ENCODE measurements at regions not wholly inside any gene's neighbourhood (a gene's known extent, or its start where the extent isn't known, plus 50 kb on each side); places are given as distances from the start of the nearest gene placed in this dataset.
"Not testable (repeated sequence)": the region's sequence is repeated elsewhere in the genome, so short reads cannot be mapped to it uniquely, and the experiment has no call there.

GRCh38 chr9:91512235-91512634 is 88.6 kb upstream of the NFIL3 start:
- DNase-seq (ENCODE audit: low read depth in 2 of 3, low spot score in 1 of 3), result not testable (repeated sequence)

GRCh38 chr9:91503673-91504081 is 80.0 kb upstream of the NFIL3 start:
- DNase-seq (ENCODE audit: low read depth in 2 of 3, low spot score in 1 of 3), result no peak

GRCh38 chr9:91502913-91503672 is 79.5 kb upstream of the NFIL3 start:
- no peak for DNase-seq (ENCODE audit: low read depth in 2 of 3, low spot score in 1 of 3)

GRCh38 chr9:91502475-91502874 is 78.8 kb upstream of the NFIL3 start:
- DNase-seq (ENCODE audit: low read depth in 2 of 3, low spot score in 1 of 3), result no peak

- DNase-seq (ENCODE audit: low read depth in 2 of 3, low spot score in 1 of 3), result peak in 1 of 3 donors; percentile 17
Observed at GRCh38 chr9:91500509-91501014, 76.9 kb upstream of the NFIL3 start.

- DNase-seq (ENCODE audit: low read depth in 2 of 3, low spot score in 1 of 3), result no peak
Observed at GRCh38 chr9:91496351-91496750, 72.7 kb upstream of the NFIL3 start.

- no peak for DNase-seq (ENCODE audit: low read depth in 2 of 3, low spot score in 1 of 3)
Observed at GRCh38 chr9:91495450-91495849, 71.8 kb upstream of the NFIL3 start.

- DNase-seq (ENCODE audit: low read depth in 2 of 3, low spot score in 1 of 3), result no peak
Observed at GRCh38 chr9:91494751-91495150, 71.1 kb upstream of the NFIL3 start.

- no peak for DNase-seq (ENCODE audit: low read depth in 2 of 3, low spot score in 1 of 3)
Observed at GRCh38 chr9:91492237-91492636, 68.6 kb upstream of the NFIL3 start.

- DNase-seq (ENCODE audit: low read depth in 2 of 3, low spot score in 1 of 3), result no peak
Observed at GRCh38 chr9:91491624-91492023, 68.0 kb upstream of the NFIL3 start.

- no peak for DNase-seq (ENCODE audit: low read depth in 2 of 3, low spot score in 1 of 3)
Observed at GRCh38 chr9:91489361-91489899, 65.8 kb upstream of the NFIL3 start.

GRCh38 chr9:91488341-91488740 is 64.7 kb upstream of the NFIL3 start:
- no peak for DNase-seq (ENCODE audit: low read depth in 2 of 3, low spot score in 1 of 3)

GRCh38 chr9:91486699-91487497 is 63.3 kb upstream of the NFIL3 start:
- no peak for DNase-seq (ENCODE audit: low read depth in 2 of 3, low spot score in 1 of 3)

- no peak for DNase-seq (ENCODE audit: low read depth in 2 of 3, low spot score in 1 of 3)
Observed at GRCh38 chr9:91485006-91485405, 61.4 kb upstream of the NFIL3 start.

GRCh38 chr9:91483835-91484234 is 60.2 kb upstream of the NFIL3 start:
- DNase-seq (ENCODE audit: low read depth in 2 of 3, low spot score in 1 of 3), result no peak

- no peak for DNase-seq (ENCODE audit: low read depth in 2 of 3, low spot score in 1 of 3)
Observed at GRCh38 chr9:91483189-91483691, 59.6 kb upstream of the NFIL3 start.

- no peak for DNase-seq (ENCODE audit: low read depth in 2 of 3, low spot score in 1 of 3)
Observed at GRCh38 chr9:91481972-91482371, 58.3 kb upstream of the NFIL3 start.

GRCh38 chr9:91477106-91477505 is 53.5 kb upstream of the NFIL3 start:
- no peak for DNase-seq (ENCODE audit: low read depth in 2 of 3, low spot score in 1 of 3)

GRCh38 chr9:91474656-91475055 is 51.0 kb upstream of the NFIL3 start:
- no peak for DNase-seq (ENCODE audit: low read depth in 2 of 3, low spot score in 1 of 3)
